ENCODE measurements at regions not wholly inside any gene's neighbourhood (a gene's known extent, or its start where the extent isn't known, plus 50 kb on each side); places are given as distances from the start of the nearest gene placed in this dataset.

GRCh38 chr9:109934857-109935215, 154.8 kb downstream of the PALM2AKAP2 start:
- TF ChIP-seq ZNF274 (IDR thresholded peaks at IDR 0.05; ENCODE audit: low read depth, low read length), result no peak
- no peak for TF ChIP-seq YY1 (IDR thresholded peaks at IDR 0.05; ENCODE audit: insufficient read depth, insufficient read length)

Measured in NT2/D1 (cell line).